ENCODE measurements at regions not wholly inside any gene's neighbourhood (a gene's known extent, or its start where the extent isn't known, plus 50 kb on each side); places are given as distances from the start of the nearest gene placed in this dataset.
"Not testable (repeated sequence)": the region's sequence is repeated elsewhere in the genome, so short reads cannot be mapped to it uniquely, and the experiment has no call there.

- DNase-seq, result peak; percentile 30
These were observed 568.1 kb upstream of the CRIM1 start for GRCh38 chr2:35787302-35788031.

- no peak for DNase-seq
These were observed 570.0 kb upstream of the CRIM1 start for GRCh38 chr2:35785564-35785963.

- DNase-seq, result no peak
These were observed 570.8 kb upstream of the CRIM1 start for GRCh38 chr2:35784777-35785176.

GRCh38 chr2:35783723-35784122 lies 571.9 kb upstream of the CRIM1 start:
- DNase-seq, result no peak

- no peak for DNase-seq
These were observed 614.0 kb upstream of the CRIM1 start for GRCh38 chr2:35741556-35741955.

- no peak for DNase-seq
These were observed 623.9 kb upstream of the CRIM1 start for GRCh38 chr2:35731674-35732073.

GRCh38 chr2:35714883-35715282 lies 640.7 kb upstream of the CRIM1 start:
- DNase-seq, result no peak

GRCh38 chr2:35708411-35708923 lies 647.1 kb upstream of the CRIM1 start:
- no peak for DNase-seq

GRCh38 chr2:35688309-35688708 lies 667.3 kb upstream of the CRIM1 start:
- no peak for DNase-seq

GRCh38 chr2:35651688-35652323 lies 703.8 kb upstream of the CRIM1 start:
- no peak for DNase-seq

- no peak for DNase-seq
These were observed 740.9 kb upstream of the CRIM1 start for GRCh38 chr2:35614640-35615039.

GRCh38 chr2:35606394-35606793 lies 749.2 kb upstream of the CRIM1 start:
- no peak for DNase-seq

GRCh38 chr2:35598310-35598709 lies 757.3 kb upstream of the CRIM1 start:
- no peak for DNase-seq

GRCh38 chr2:35591886-35592285 lies 763.7 kb upstream of the CRIM1 start:
- no peak for DNase-seq

GRCh38 chr2:35585972-35586371 lies 769.6 kb upstream of the CRIM1 start:
- no peak for DNase-seq

GRCh38 chr2:35582637-35583036 lies 772.9 kb upstream of the CRIM1 start:
- no peak for DNase-seq

GRCh38 chr2:35580956-35581355 lies 774.6 kb upstream of the CRIM1 start:
- no peak for DNase-seq

GRCh38 chr2:35568574-35568973 lies 787.0 kb upstream of the CRIM1 start:
- DNase-seq, result not testable (repeated sequence)

GRCh38 chr2:35562488-35562887 lies 793.1 kb upstream of the CRIM1 start:
- DNase-seq, result no peak

GRCh38 chr2:35548171-35548570 lies 807.4 kb upstream of the CRIM1 start:
- no peak for DNase-seq

- no peak for DNase-seq
These were observed 810.3 kb upstream of the CRIM1 start for GRCh38 chr2:35545301-35545700.

- no peak for DNase-seq
These were observed 816.8 kb upstream of the CRIM1 start for GRCh38 chr2:35538796-35539195.

GRCh38 chr2:35530615-35531135 lies 824.9 kb upstream of the CRIM1 start:
- no peak for DNase-seq

GRCh38 chr2:35526741-35527140 lies 828.8 kb upstream of the CRIM1 start:
- DNase-seq, result no peak

Data from MV-4-11 (cell line).